Activated CD8-positive, alpha-beta memory T cell treated with anti-CD3 and anti-CD28 coated beads, Interleukin-2, amount 50 U/mL, for 1 hour (primary cell): ENCODE measurements at regions not wholly inside any gene's neighbourhood (a gene's known extent, or its start where the extent isn't known, plus 50 kb on each side); places are given as distances from the start of the nearest gene placed in this dataset.

Experiments used
- DNase-seq: peaks from one replicate; pipeline ENCODE4 v3.0.0-alpha.2; 2020; ENCODE audit errors: extremely low read depth

- no peak for DNase-seq
These were observed 177.6 kb downstream of the HHIPL2 start for GRCh38 chr1:222370081-222370912.

GRCh38 chr1:222369148-222369547 lies 178.8 kb downstream of the HHIPL2 start:
- no peak for DNase-seq

GRCh38 chr1:222358100-222358499 lies 189.8 kb downstream of the HHIPL2 start:
- no peak for DNase-seq

GRCh38 chr1:222357252-222357651 lies 190.7 kb downstream of the HHIPL2 start:
- DNase-seq: no peak

- DNase-seq: no peak
These were observed 200.3 kb downstream of the HHIPL2 start for GRCh38 chr1:222347627-222348026.

GRCh38 chr1:222346955-222347354 lies 200.9 kb downstream of the HHIPL2 start:
- DNase-seq: no peak

GRCh38 chr1:222339376-222339947 lies 208.4 kb downstream of the HHIPL2 start:
- DNase-seq: no peak

- no peak for DNase-seq
These were observed 212.3 kb downstream of the HHIPL2 start for GRCh38 chr1:222335586-222335985.

- no peak for DNase-seq
These were observed 213.8 kb downstream of the HHIPL2 start for GRCh38 chr1:222334026-222334680.

GRCh38 chr1:222331765-222332164 lies 216.1 kb downstream of the HHIPL2 start:
- DNase-seq: no peak

- no peak for DNase-seq
These were observed 216.6 kb downstream of the HHIPL2 start for GRCh38 chr1:222331340-222331739.

- DNase-seq: no peak
These were observed 218.3 kb downstream of the HHIPL2 start for GRCh38 chr1:222329493-222330045.

- no peak for DNase-seq
These were observed 221.2 kb downstream of the HHIPL2 start for GRCh38 chr1:222326710-222327036.

GRCh38 chr1:222326006-222326709 lies 221.7 kb downstream of the HHIPL2 start:
- DNase-seq: no peak

GRCh38 chr1:222325506-222325905 lies 222.4 kb downstream of the HHIPL2 start:
- no peak for DNase-seq

- DNase-seq: no peak
These were observed 233.1 kb downstream of the HHIPL2 start for GRCh38 chr1:222314839-222315238.

GRCh38 chr1:222310836-222311235 lies 237.1 kb downstream of the HHIPL2 start:
- DNase-seq: no peak

GRCh38 chr1:222307621-222308020 lies 240.3 kb downstream of the HHIPL2 start:
- DNase-seq: no peak

- no peak for DNase-seq
These were observed 241.4 kb downstream of the HHIPL2 start for GRCh38 chr1:222306512-222306911.

- no peak for DNase-seq
These were observed 241.9 kb downstream of the HHIPL2 start for GRCh38 chr1:222306011-222306410.

GRCh38 chr1:222301652-222302051 lies 246.3 kb downstream of the HHIPL2 start:
- no peak for DNase-seq

- DNase-seq: no peak
These were observed 248.4 kb downstream of the HHIPL2 start for GRCh38 chr1:222299524-222299923.
